ENCODE measurements at regions not wholly inside any gene's neighbourhood (a gene's known extent, or its start where the extent isn't known, plus 50 kb on each side); places are given as distances from the start of the nearest gene placed in this dataset.

DNA sequence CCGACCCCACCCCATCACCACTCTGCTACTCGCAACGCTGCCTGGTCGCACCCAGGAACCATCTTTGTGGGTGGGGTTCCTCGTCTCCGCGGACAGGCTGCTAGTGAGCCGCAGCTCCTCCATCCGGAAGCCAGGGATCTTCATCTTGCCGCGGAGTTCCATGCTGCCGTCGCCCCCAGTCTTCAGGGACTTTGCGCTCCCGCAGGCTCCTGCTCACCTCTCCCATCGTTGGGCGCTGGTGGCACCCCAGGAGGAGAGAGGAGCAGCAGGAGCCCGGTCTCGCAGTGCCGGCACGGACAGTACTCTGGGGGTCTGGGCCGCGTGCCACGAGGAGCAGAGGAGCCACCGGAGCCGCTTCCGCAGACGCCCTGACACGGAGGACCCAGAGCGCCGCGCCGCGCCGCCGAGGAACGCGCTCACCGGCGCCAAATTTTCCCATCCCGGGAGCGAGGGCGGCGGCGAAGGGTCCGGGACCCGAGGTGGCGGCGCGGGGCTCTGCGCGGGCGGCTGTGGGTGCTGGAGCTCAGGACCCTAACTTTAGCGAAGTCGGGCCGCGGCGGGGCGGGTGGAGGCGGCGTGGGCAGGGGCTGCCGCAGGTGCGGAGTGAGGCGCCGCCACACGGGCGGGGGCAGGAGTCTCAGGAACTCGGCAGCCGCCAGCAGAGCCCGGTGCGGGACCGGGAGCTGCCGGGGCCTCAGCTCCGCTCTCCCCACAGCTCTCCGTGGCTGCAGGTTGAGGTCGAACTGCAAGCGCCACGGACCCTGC is 750.1 kb upstream of the SORCS1 start:
- intact Hi-C loops (cut with DNase I): no loop called here
- TF ChIP-seq, protein P1, sequence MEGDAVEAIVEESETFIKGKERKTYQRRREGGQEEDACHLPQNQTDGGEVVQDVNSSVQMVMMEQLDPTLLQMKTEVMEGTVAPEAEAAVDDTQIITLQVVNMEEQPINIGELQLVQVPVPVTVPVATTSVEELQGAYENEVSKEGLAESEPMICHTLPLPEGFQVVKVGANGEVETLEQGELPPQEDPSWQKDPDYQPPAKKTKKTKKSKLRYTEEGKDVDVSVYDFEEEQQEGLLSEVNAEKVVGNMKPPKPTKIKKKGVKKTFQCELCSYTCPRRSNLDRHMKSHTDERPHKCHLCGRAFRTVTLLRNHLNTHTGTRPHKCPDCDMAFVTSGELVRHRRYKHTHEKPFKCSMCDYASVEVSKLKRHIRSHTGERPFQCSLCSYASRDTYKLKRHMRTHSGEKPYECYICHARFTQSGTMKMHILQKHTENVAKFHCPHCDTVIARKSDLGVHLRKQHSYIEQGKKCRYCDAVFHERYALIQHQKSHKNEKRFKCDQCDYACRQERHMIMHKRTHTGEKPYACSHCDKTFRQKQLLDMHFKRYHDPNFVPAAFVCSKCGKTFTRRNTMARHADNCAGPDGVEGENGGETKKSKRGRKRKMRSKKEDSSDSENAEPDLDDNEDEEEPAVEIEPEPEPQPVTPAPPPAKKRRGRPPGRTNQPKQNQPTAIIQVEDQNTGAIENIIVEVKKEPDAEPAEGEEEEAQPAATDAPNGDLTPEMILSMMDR (IDR thresholded peaks at IDR 0.05): no peak
- no peak for TF ChIP-seq POLR2AphosphoS5 (IDR thresholded peaks at IDR 0.05)
- no peak for TF ChIP-seq EP300 (IDR thresholded peaks at IDR 0.05)
- TF ChIP-seq POLR2A (IDR thresholded peaks at IDR 0.05): no peak
- peak overlapping the region; percentile 26 to 44 (median 36) for H3K4me3 ChIP-seq
- H3K9me3 ChIP-seq: no peaks in the 10 kb centered on the region
- peak; percentile 58 for DNase-seq
- H3K27me3 ChIP-seq: peaks cover 9 to 34% (median 9%) of the 10 kb centered on the region in 3 donors
- no peaks in the 10 kb centered on the region for H3K36me3 ChIP-seq
- no peak overlapping the region for H3K27ac ChIP-seq
- peaks cover 0 to 14% (median 13%) of the 10 kb centered on the region in 4 donors for H3K4me1 ChIP-seq
- 3 to 4% methylated on average over 78 of the region's 78 CpGs for WGBS, 2 donors

DNA sequence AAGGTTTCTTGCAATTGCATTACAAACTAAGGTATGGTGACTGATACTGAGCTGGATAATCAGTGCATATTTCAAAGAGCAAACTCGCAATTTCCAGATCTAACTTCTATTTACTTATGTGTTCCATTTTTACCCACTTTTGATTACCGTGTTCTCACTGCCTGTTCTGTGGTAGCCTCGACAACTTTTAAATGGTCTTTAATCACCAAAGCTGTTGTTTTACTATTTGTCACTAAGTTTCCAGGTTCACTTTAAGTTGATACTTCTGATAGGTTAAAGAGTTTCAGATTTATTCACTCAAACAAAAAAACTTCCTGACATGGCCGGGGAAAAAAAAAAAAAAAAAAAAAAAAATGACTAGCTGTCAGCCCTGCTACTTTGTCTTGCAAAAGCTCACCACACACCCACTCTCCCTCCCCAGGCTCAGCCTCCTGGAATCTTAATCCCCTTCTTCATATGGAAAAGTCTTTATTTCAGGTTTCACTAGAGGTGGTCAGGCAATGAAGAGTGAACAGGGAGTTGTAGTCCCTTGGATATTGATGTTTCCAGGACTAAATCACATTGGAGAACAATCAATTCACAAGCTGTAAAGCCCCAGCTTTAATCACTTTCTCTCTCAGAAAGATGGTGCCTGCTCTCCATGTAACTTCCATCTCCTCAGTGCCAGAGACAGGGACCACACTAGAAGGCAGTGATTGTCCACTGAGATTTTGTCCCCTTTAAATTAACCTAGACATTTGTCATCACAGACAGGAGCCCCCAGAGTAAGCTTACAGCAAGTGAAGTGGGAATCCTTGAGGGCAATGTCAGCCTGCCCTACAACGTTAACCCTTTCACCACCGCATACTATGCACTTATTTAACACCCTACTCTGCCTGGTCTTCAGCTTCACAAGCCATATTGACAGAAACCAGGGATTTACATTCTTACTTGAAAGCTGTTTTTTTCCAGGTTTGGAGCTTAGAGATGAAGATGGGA is 749.1 kb upstream of the SORCS1 start:
- H3K27ac ChIP-seq: no peak overlapping the region
- DNase-seq: no peak
- H3K36me3 ChIP-seq: no peaks in the 10 kb centered on the region
- intact Hi-C loops (cut with DNase I): no loop called here
- peaks cover 0 to 14% (median 13%) of the 10 kb centered on the region in 4 donors for H3K4me1 ChIP-seq
- H3K27me3 ChIP-seq: peaks cover 9 to 34% (median 9%) of the 10 kb centered on the region in 3 donors
- H3K4me3 ChIP-seq: peak overlapping the region in 2 of 4 donors; percentile 26 to 34
- TF ChIP-seq POLR2AphosphoS5 (IDR thresholded peaks at IDR 0.05) (no peak), EP300 (IDR thresholded peaks at IDR 0.05) (no peak), POLR2A (IDR thresholded peaks at IDR 0.05) (no peak)
- TF ChIP-seq, protein P1 (IDR thresholded peaks at IDR 0.05): no peak
- 37 to 41% methylated on average over 6 of the region's 6 CpGs for WGBS, 2 donors
- no peaks in the 10 kb centered on the region for H3K9me3 ChIP-seq

DNA sequence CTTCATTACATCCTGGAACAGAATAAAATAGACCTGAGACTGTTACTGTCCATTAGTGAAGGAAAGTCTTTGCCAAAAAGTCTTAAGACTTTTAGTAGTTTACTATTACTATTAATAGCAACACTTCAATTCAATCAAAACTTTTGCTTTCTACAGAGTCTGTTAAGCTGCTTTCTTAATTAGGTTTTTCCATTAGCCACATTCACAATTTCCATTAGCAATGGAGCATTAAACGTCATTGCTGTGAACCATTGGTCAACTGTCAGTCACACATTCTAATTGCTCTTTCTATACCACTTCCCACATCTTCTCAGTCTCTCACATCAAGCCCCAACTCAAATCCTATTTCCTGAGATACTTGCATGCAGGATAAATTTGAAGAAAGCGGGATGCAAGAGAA is 736.6 kb upstream of the SORCS1 start:
- TF ChIP-seq, protein P1 (IDR thresholded peaks at IDR 0.05): no peak
- TF ChIP-seq POLR2AphosphoS5 (IDR thresholded peaks at IDR 0.05): no peak
- TF ChIP-seq EP300 (IDR thresholded peaks at IDR 0.05): no peak
- no peak for TF ChIP-seq POLR2A (IDR thresholded peaks at IDR 0.05)
- Histone ChIP-seq H3K27ac (no peak overlapping the region), H3K27me3 (no peaks in the 10 kb centered on the region), H3K9me3 (no peaks in the 10 kb centered on the region), H3K4me3 (no peak overlapping the region), H3K36me3 (no peaks in the 10 kb centered on the region), H3K4me1 (no peaks in the 10 kb centered on the region)
- intact Hi-C loops (cut with DNase I): no loop called here
- 74% methylated on average over 2 of the region's 2 CpGs for WGBS, 2 donors
- DNase-seq: no peak

- intact Hi-C loops (cut with DNase I): no loop called here
- WGBS, 2 donors: 92 to 93% methylated on average over 5 of the region's 5 CpGs
- H3K27ac ChIP-seq: no peak overlapping the region
- no peaks in the 10 kb centered on the region for H3K27me3 ChIP-seq
- DNase-seq: no peak
- H3K4me3 ChIP-seq: no peak overlapping the region
- H3K4me1 ChIP-seq: no peaks in the 10 kb centered on the region
- no peak for TF ChIP-seq EP300 (IDR thresholded peaks at IDR 0.05)
- no peak for TF ChIP-seq POLR2AphosphoS5 (IDR thresholded peaks at IDR 0.05)
- TF ChIP-seq POLR2A (IDR thresholded peaks at IDR 0.05): no peak
- H3K9me3 ChIP-seq: no peaks in the 10 kb centered on the region
- no peaks in the 10 kb centered on the region for H3K36me3 ChIP-seq
Measured at GRCh38 chr10:107900131-107900530, 735.6 kb upstream of the SORCS1 start.
